SK-N-SH treated with all-trans-retinoic acid at 6 μM for 48 hours (cell line): ENCODE measurements at regions not wholly inside any gene's neighbourhood (a gene's known extent, or its start where the extent isn't known, plus 50 kb on each side); places are given as distances from the start of the nearest gene placed in this dataset.

Source experiments
- ATAC-seq: fragments of 200-7000 bp; cut with Tn5 transposase; 3 replicates; pipeline ENCODE4 v1.9.1; 2020; ENCODE audit warnings: mild to moderate bottlenecking, moderate library complexity
- ARNTL ChIP-seq: fragments of 450-650 bp; formaldehyde crosslinking; IDR thresholded peaks from 2 replicates; pipeline ENCODE4 v1.5.0; 2020; ENCODE audit warnings: low read depth, mild to moderate bottlenecking, moderate library complexity, borderline replicate concordance
- BACH2 ChIP-seq: fragments of 250-450 bp; sonication (Bioruptor Pico); IDR thresholded peaks from 2 replicates; pipeline ENCODE4 v1.9.0; 2021; ENCODE audit warnings: mild to moderate bottlenecking, borderline replicate concordance
- CSDC2 ChIP-seq: fragments of 250-450 bp; sonication (Bioruptor Pico); IDR thresholded peaks from 2 replicates; pipeline ENCODE4 v1.5.0; 2020; ENCODE audit warnings: mild to moderate bottlenecking, moderate library complexity
- CSRNP3 ChIP-seq: fragments of 250-450 bp; sonication (Bioruptor Pico); IDR thresholded peaks from 2 replicates; pipeline ENCODE4 v1.5.1; 2021; ENCODE audit warnings: mild to moderate bottlenecking, moderate library complexity
- ESRRG ChIP-seq: fragments of 250-450 bp; sonication (Bioruptor Pico); IDR thresholded peaks from 2 replicates; pipeline ENCODE4 v1.6.1; 2021; ENCODE audit warnings: mild to moderate bottlenecking
- GLIS3 ChIP-seq: fragments of 250-450 bp; sonication (Bioruptor Pico); IDR thresholded peaks from 2 replicates; pipeline ENCODE4 v1.5.0; 2020; ENCODE audit warnings: mild to moderate bottlenecking, moderate library complexity
- POU6F1 ChIP-seq: fragments of 250-450 bp; sonication (Bioruptor Pico); IDR thresholded peaks from 2 replicates; pipeline ENCODE4 v1.8.0; 2021; ENCODE audit warnings: low read depth, mild to moderate bottlenecking, moderate library complexity, borderline replicate concordance
- PPARA ChIP-seq: fragments of 250-450 bp; sonication (Bioruptor Pico); IDR thresholded peaks from 2 replicates; pipeline ENCODE4 v1.5.0; 2020; ENCODE audit warnings: mild to moderate bottlenecking, borderline replicate concordance
- RARB ChIP-seq: fragments of 250-450 bp; sonication (Bioruptor Pico); IDR thresholded peaks from 2 replicates; pipeline ENCODE4 v1.8.0; 2021; ENCODE audit warnings: mild to moderate bottlenecking, moderate library complexity
- SNAI2 ChIP-seq: fragments of 250-450 bp; sonication (Bioruptor Pico); IDR thresholded peaks from 2 replicates; pipeline ENCODE4 v1.5.0; 2020; ENCODE audit warnings: mild to moderate bottlenecking, moderate library complexity
- TCF4 ChIP-seq: fragments of 250-450 bp; sonication (Bioruptor Pico); IDR thresholded peaks from 2 replicates; pipeline ENCODE4 v1.8.0; 2021; ENCODE audit warnings: mild to moderate bottlenecking, moderate library complexity, borderline replicate concordance
- TOX ChIP-seq: fragments of 250-450 bp; sonication (Bioruptor Pico); IDR thresholded peaks from 2 replicates; pipeline ENCODE4 v1.8.0; 2021; ENCODE audit warnings: mild to moderate bottlenecking, moderate library complexity, borderline replicate concordance
- TSHZ2 ChIP-seq: fragments of 250-450 bp; sonication (Bioruptor Pico); IDR thresholded peaks from 2 replicates; pipeline ENCODE4 v1.5.0; 2020; ENCODE audit warnings: mild to moderate bottlenecking, moderate library complexity
- ZFP30 ChIP-seq: fragments of 450-650 bp; formaldehyde crosslinking; IDR thresholded peaks from 2 replicates; pipeline ENCODE4 v1.5.0; 2022; ENCODE audit warnings: mild to moderate bottlenecking, moderate library complexity
- ZNF565 ChIP-seq: fragments of 450-650 bp; formaldehyde crosslinking; conservative IDR thresholded peaks from 2 replicates; pipeline ENCODE4 v1.5.0; 2020; ENCODE audit warnings: low read depth, mild to moderate bottlenecking, moderate library complexity
- ZNF70 ChIP-seq: fragments of 450-650 bp; formaldehyde crosslinking; IDR thresholded peaks from 2 replicates; pipeline ENCODE4 v1.5.0; 2020; ENCODE audit warnings: mild to moderate bottlenecking, moderate library complexity
- ZNF8 ChIP-seq: fragments of 450-650 bp; formaldehyde crosslinking; IDR thresholded peaks from 2 replicates; pipeline ENCODE4 v1.5.0; 2020; ENCODE audit warnings: mild to moderate bottlenecking, moderate library complexity
- TF ChIP-seq, protein P1 (sequence below): fragments of 250-450 bp; sonication (Bioruptor Pico); IDR thresholded peaks from 2 replicates; pipeline ENCODE4 v1.8.0; 2020; ENCODE audit warnings: mild to moderate bottlenecking, moderate library complexity, borderline replicate concordance
- TF ChIP-seq, protein P2 (sequence below): fragments of 250-450 bp; sonication (Bioruptor Pico); IDR thresholded peaks from 2 replicates; pipeline ENCODE4 v1.5.1; 2020; ENCODE audit warnings: low read depth, mild to moderate bottlenecking, moderate library complexity

GRCh38 chr6:19492636-19493405 lies 344.3 kb upstream of the ID4 start:
- no peak for ATAC-seq
- TF ChIP-seq, protein P1, sequence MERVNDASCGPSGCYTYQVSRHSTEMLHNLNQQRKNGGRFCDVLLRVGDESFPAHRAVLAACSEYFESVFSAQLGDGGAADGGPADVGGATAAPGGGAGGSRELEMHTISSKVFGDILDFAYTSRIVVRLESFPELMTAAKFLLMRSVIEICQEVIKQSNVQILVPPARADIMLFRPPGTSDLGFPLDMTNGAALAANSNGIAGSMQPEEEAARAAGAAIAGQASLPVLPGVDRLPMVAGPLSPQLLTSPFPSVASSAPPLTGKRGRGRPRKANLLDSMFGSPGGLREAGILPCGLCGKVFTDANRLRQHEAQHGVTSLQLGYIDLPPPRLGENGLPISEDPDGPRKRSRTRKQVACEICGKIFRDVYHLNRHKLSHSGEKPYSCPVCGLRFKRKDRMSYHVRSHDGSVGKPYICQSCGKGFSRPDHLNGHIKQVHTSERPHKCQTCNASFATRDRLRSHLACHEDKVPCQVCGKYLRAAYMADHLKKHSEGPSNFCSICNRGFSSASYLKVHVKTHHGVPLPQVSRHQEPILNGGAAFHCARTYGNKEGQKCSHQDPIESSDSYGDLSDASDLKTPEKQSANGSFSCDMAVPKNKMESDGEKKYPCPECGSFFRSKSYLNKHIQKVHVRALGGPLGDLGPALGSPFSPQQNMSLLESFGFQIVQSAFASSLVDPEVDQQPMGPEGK (CRISPR knock-in tag): no peak
- no peak for TF ChIP-seq ARNTL (CRISPR knock-in tag)
- TF ChIP-seq ZNF565 (CRISPR knock-in tag): no peak
- TF ChIP-seq ZNF8 (CRISPR knock-in tag): no peak
- TF ChIP-seq POU6F1 (CRISPR knock-in tag): no peak
- no peak for TF ChIP-seq ZFP30 (CRISPR knock-in tag)
- no peak for TF ChIP-seq TSHZ2
- TF ChIP-seq BACH2 (CRISPR knock-in tag): no peak
- no peak for TF ChIP-seq SNAI2 (CRISPR knock-in tag)
- TF ChIP-seq RARB (CRISPR knock-in tag): no peak
- TF ChIP-seq GLIS3 (CRISPR knock-in tag): no peak
- TF ChIP-seq CSDC2 (CRISPR knock-in tag): no peak

- no peak for ATAC-seq
Observed at GRCh38 chr6:19501737-19502245, 335.4 kb upstream of the ID4 start.

DNA sequence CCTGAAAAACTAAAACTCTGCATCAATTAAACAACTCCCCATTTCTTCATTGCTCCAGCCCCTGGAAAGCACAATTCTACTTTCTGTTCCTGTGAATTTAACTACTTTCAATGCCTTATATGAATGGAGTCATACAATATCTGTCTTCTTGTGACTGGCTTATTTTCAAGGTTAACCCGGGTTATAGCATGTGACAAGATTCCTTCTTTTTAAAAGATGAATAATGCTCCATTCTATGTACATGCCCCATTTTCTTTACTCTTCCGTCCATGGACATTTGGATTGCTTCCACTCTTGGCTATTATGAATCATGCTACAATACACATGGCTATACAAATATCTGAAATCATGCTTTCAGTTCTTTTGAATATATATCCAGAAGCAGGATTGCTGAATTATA lies 334.9 kb upstream of the ID4 start:
- no peak for ATAC-seq
- TF ChIP-seq CSDC2 (CRISPR knock-in tag) (no peak), TOX (CRISPR knock-in tag) (no peak), GLIS3 (CRISPR knock-in tag) (no peak), ZFP30 (CRISPR knock-in tag) (no peak), POU6F1 (CRISPR knock-in tag) (no peak), ZNF70 (no peak), TCF4 (no peak), SNAI2 (CRISPR knock-in tag) (no peak), PPARA (no peak), BACH2 (CRISPR knock-in tag) (no peak), CSRNP3 (CRISPR knock-in tag) (no peak), ESRRG (CRISPR knock-in tag) (no peak), TSHZ2 (no peak), ARNTL (CRISPR knock-in tag) (no peak), ZNF8 (CRISPR knock-in tag) (no peak)
- TF ChIP-seq, protein P2, sequence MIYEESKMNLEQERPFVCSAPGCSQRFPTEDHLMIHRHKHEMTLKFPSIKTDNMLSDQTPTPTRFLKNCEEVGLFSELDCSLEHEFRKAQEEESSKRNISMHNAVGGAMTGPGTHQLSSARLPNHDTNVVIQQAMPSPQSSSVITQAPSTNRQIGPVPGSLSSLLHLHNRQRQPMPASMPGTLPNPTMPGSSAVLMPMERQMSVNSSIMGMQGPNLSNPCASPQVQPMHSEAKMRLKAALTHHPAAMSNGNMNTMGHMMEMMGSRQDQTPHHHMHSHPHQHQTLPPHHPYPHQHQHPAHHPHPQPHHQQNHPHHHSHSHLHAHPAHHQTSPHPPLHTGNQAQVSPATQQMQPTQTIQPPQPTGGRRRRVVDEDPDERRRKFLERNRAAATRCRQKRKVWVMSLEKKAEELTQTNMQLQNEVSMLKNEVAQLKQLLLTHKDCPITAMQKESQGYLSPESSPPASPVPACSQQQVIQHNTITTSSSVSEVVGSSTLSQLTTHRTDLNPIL (CRISPR knock-in tag): no peak
- TF ChIP-seq, protein P1 (CRISPR knock-in tag): no peak

More at GRCh38 chr6:19501737-19502245, 335.4 kb upstream of the ID4 start:
- TF ChIP-seq ARNTL (CRISPR knock-in tag) (no peak), RARB (CRISPR knock-in tag) (no peak)
